ENCODE measurements at regions not wholly inside any gene's neighbourhood (a gene's known extent, or its start where the extent isn't known, plus 50 kb on each side); places are given as distances from the start of the nearest gene placed in this dataset.
"Not testable (repeated sequence)": the region's sequence is repeated elsewhere in the genome, so short reads cannot be mapped to it uniquely, and the experiment has no call there.

DNA sequence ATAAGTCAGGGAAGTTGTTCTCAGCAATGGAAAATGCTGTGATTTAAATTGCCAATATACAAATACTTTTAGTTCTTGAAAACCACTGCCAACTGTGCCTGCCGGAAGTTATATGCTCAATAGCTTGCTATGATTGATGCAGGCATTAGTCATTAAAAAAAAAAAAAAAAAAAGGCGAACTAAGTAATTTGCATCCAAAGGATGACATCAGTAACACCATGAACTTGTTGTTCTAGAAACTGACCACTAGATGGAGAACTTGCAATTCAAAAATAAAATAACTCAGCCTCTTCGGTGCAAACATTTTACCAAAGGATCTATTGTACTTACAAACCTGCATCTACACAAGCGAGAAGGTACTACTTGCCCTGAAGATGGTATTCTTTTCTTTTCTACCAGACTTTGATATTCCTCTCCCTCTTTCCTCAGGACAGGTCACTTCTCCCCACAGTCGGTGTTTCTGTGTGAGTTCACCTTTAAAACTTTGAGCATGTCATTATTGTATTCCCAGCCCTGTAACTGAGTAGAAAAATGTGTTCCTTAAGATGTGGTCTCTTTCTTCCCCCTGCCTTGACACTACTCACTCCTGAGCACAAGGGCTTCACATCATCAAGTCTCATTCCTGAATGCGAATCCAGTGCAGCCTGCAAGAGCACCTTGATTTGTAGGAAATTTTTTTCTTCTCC, 115.0 kb upstream of the VEPH1 start:
- peak; percentile 54 for DNase-seq

DNA sequence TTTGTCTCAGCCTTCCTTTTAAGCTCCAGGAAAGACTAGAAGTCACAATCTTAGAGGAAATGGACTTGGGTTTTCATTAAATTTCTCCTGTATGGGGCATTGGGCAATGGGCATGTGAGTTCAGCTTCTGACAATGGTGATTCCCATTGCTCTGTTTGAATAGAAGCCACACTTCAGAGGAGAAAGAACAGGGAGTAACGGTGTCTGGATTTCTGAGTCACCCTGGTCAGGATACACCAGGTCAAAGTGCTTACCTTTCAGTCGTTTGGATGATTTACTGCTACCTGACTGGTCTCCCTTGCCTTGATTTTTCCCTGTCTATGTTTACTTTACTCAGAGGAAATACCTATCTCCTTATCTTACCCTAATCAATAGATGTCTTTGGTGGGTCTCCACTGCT, 111.7 kb upstream of the VEPH1 start:
- DNase-seq = no peak

DNA sequence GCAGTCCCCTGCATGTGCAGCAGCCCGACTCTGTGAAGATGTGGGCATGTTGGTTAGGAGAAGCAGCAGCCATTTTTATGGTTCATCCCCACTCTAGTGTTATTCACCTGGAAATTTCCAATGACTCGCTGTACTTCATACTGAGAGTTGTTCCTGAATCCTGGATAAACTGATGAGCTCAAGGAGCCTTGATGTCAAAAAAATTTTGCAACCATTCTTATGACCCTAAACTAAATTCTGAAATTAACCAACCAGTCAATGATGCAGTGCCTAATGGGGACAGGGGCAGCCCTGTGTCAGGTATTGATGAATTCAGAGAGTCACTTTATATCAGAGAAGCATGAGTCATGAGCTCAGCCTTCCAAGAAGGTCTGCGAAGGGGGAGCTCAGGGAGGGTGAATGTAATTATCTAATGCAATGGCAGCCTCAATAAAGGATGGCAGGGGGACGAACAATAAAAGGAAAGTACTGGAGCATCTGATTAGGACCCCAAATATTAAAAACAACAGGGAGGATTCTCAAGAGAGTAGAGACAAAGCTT, 108.4 kb upstream of the VEPH1 start:
- no peak for DNase-seq

DNA sequence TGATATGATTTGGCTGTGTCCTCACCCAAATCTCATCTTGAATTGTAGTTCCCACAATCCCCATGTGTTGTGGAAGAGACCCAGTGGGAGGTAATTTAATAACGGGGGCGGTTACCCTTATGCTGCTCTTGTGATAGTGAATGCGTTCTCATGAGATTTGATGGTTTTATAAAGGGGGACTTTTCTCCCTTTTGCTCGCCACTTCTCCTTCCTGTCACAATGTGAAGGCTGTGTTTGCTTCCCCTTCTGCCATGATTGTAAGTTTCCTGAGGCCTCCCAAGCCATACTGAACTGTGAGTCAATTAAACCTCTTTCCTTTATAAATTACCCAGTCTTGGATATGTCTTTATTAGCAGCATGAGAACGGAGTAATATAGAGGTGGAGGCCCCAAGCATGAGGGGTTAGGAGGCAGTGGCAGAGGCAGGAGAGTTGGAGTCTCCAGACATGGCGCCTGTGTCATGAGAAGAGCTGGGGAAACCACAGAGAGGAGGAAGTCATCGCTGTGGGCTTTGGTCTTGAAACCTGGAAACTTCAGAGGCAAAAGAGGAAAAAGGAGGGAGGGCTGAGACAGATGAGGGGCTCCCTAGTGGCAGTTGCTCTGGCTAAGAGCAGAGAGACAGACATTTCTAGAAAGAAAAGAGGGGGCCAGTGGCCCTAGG, 107.8 kb upstream of the VEPH1 start:
- no peak for DNase-seq

DNA sequence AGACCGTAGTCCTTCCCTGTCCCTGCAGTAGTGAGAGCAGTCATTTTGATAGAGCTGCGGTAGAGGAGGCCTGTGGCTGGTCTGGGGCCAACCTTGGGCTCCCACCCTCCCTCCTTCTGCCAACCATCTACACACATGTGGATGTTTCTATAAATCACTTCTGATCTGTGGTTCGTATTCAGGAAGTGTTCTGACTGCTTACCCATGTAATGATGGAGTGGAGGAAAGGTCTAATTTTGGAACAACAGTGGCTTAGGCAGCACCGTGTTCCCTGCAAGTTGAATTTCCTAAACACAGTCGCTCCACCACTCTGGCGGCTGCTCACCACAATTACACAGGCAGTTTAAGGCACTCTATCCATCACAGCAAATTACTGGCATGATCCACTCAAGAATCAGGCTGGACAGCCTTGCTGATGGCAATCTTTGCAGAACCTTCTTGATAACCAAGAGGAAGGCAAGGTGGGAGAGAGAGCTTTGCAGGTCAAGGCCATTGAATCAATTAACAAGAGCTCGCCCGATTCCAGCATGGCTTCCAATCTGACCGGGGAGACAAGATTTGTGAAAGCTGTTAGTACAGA, 104.7 kb upstream of the VEPH1 start:
- DNase-seq = no peak

DNA sequence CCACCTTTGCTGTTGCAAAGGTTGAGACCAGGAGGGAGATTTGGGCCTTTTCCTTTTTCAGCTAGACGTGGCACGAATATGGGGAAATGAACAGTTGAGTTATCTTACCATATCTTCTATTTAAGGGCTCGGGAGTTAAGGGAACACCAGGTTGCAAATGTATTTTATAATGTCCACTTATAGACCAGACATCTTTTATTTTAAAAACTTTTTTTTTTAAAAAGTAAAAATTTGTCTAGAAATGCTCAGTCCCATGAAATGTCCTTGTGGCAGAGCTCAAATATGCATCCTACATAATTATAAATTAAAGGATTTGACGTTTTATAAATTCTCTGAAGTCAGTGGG, 103.6 kb upstream of the VEPH1 start:
- DNase-seq = no peak

DNA sequence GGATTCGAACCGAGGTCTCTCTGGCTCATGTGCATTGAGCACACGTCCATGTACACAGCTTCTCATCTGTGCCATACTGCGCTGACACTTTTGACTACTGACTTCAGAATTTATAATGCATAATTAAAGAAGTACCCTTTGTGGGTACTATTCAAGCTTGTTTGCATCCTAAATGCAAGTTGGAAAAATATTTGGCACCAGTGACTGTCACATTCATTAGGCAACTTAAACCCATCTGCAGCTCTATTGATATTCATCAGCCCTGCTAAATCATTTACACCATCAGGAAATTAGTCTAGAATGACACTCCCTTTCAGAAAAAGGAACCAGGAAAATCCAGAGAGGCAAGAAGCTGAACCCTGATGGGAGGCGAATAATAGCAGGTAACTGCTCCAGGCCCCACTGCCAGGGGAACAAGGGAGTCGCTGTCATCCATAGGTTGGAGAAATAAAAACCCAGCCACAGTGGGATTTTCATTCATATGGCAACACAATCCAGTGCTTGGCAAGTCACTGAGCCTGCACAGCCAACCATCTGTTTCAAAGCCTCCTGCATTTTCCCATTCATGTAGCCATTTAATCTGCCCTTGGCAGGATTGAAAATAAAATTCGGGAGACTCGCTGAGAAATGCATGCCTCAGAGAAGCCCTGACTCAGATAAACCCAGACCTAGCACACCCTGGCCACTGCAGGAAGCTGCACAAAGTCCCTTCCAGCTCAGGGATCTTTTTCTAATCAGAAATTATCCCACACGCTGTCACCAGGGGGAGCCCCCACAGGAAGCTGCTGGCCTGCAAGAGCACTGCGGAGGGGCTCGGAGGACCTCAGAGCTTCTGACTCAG, 103.0 kb upstream of the VEPH1 start:
- DNase-seq = peak; percentile 89

DNA sequence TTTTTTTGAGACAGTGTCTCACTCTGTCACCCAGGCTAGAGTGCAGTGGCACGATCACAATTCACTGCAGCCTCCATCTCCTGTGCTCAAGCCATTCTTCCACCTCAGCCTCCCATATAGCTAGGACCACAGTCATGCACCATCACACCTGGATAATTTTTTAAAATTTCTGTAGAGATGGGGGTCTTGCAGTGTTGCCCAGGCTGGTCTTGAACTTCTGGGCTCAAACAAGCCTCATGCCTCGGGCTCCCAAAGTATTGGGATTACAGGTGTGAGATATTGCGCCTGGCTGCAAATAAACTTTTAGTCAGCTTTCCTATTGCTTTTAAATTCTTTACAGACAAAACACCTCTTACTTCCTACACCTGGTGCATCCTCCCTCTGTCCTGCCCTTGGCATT, 102.1 kb upstream of the VEPH1 start:
- no peak for DNase-seq

DNA sequence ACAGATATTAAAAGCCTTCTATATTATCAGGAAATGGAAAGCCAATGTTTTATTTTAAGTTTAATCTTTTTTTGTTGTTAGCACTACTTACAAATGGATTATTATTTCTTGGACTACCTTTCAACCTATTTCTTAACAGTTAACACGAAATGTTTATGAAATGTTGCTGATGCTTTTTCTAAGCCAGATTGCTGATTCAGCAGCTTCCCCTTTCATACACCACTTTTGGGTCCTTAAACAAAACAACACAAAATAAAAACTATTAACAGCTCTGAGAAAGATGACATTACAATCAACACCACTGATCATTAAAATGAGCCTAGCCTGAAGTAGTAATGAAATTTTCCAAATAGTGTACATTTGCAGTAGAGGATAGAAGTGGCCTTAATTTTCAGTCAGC, 99.2 kb upstream of the VEPH1 start:
- DNase-seq = no peak

DNA sequence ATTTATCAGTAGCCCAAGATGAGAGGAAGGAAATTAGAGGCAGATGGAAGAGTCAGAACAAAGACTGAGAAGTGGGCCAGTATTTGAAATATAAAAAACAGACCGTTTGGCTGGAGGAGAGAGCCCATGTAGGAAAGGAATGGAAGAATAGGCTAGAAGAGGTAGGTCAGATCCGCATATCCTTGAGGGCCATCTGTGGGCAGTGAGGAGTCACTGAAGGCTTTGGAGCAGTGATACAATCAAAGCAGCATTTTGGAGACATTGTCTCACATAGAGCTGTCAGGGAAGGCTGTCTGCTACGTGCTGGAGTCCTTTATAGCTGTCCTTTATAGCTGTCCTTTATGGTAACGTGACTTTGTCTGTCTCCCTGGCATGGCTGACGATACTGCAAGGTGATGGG, 92.0 kb upstream of the VEPH1 start:
- DNase-seq = no peak

DNA sequence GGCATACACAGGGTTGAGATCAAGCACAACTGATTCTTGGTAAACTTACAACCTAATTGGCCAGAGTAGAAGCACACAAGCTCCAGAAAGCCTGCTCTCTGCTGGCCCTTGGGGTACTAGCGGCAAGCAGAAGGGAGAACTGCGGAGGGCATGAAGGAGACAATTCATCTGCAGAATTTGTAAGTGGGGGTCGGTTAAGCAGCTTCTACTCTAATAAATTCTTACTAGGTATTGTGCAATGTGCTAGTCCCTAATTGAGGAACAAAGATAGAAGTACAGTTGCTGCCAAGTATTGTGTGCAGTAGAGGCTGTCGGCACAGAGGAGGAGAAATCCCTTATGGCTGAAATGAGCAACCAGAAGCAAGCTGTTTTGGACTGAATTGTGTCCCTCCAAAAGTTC, 91.2 kb upstream of the VEPH1 start:
- DNase-seq = no peak

DNA sequence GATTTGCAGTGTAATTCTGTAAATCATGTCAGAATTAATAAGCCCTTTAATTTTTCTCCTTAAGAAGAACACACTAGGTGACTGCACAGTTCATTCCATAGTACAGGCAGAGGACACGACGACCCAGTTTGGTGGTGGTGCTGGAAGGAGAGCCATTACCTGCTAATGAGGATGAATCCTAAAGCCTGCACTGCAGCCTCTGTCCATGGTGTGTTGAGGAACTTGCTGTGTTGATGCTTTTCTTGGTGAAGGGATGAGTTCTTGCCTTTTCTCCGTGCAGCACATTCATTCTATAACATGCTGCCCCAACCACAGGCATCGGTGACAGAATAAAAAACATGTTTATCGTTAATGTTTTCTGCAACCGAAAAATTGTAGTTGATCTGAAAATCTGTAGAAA, 89.6 kb upstream of the VEPH1 start:
- no peak for DNase-seq

DNA sequence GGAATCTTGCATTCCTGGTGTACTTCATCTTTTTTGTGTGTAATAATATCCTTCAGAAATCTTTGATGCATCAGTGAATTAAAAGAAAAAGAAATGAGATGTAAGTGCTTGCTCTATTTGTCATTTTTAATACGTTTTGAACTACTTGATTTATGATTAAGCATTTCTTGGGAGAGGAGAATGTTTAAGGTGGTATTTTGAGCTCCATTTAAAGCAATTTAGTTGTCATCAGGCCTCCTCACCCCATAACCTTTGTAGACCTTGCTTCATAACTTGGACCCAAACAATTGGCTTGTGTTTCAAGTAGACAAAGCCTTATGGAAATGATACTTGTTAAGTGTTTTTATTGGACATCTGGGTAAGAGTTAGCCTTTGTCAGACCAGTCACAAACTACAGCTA, 87.1 kb upstream of the VEPH1 start:
- DNase-seq = no peak

DNA sequence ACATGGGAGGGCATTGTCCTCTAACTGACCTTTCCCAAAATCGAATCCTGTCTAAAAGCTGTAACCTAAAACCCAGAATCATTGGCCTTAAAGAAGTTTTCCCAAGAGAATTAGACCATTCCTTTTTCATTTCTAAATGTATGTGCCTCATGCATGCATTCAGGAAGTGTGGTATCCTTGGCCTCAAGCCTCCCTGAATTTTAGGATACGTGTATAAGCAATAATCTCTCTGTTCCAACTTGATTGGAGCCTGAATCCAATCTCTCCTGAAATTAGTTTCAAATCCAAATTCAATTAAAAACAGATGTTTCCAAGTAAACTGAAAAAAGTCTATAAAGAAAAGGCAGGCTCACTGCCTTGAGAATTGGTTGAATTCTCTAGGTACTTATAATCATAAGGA, 86.0 kb upstream of the VEPH1 start:
- DNase-seq = no peak

DNA sequence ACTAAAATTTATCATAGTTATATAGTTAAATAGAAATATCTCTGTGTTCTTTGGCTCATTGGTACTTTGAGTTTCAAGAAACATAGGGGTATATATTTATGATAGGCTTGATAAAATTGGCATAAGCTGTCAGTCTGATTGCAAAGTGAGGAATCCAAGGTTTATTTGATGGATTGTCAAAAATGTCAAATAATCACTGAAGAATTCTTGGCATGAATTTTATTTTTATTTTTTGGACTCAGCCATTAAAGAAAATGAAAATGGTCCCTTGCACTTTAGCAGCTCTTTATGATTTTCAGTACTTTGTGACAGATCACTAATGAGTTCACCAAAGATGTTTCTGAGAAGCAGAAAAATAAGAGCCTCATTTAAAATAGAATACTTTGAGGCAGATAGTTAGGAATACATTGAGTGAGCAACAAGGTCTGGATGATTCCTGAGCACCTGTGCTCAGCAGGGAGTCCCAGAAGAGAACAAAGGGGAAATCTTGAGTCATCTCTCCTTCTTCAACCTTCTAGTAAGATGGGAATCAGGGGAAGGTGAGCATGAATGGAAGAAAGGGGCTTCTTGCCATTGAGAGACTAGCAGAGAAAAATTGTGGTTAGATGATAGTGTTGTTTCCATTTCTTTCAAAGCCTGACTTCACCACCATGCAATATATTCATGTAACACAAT, 85.3 kb upstream of the VEPH1 start:
- DNase-seq = no peak

DNA sequence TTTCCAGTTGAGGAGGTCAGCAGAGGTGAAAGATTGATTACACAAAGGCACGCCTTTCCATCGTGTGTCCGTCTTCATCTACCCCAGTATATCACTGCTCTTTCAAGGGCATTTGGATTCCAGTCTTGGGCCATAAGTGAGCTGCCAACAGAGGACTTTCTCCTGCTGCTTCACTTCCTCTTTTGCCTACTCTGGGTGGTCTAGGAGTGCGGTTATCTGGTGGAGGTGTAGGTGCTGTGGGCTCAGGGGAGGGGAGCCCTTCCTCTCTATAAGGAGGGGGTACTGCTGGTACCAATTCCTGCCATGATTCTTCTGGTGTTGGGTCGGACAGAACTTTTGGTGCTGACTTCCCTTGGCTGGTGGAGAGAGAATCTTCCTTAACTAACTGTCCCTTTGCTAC, 83.1 kb upstream of the VEPH1 start:
- no peak for DNase-seq

DNA sequence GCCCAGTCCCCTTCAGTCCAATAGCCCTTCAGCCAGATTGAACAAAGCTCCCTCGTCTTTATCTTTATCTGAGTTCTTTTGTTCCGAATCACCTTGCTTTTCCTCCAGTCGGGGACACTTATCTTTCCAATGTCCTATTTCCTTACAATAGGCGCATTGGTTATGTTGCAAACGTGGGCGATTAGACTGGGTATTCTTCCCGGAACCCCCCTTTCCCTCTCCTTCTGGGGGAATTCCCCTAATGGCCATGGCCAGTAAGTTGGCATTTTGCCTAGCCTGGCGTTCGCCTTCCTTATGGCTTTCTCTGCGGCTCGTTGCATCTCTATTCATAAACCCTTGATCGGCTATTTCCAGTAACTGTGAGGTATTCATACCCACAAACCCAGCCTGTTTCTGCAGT, 82.2 kb upstream of the VEPH1 start:
- no peak for DNase-seq

DNA sequence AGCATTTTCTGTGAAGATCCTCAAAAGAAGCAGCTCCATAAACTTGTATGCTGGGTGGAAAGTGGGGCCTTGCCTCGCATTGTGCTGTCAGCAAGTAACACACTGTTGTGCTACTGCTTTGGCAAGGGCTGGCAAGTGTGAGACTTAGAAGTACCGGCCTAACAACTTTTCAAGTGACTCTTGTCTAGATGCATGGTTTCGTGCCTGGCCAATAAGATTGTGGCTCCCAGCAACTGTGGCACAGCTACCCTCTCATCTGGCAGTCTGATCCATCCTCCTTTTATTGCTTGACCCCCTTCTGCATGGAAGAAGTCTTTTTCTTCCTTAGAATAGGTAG, 79.4 kb upstream of the VEPH1 start:
- DNase-seq = no peak

DNA sequence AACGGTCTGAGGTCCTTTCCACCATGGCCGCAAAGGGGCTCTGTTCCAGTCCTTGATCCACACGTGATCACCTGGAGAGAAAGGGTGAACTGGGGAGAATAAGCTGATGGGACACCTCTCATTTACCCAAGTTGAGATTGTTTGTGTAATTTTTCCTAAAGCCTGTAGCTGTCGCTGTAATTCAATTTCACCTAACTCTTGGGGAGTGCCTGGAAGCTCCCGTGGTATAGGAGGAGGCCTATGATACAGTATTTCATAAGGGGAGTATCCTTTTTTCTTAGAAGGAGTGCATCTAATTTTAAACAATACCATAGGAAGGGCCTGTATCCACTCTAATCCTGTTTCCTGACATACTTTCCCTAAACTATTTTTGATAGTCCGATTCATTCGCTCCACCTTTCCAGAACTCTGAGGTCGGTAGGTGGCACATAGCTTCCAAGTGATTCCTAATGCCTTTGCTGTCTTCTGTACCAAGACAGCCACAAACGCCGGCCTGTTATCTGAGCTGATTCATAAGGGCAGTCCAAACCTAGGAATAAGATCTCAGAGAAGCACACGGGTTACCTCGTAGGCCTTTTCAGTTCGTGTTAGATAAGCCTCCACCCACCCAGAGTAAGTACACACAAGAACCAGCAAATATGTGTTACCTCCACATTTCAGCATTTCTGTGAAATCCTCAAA, 78.9 kb upstream of the VEPH1 start:
- not testable (repeated sequence) for DNase-seq

DNA sequence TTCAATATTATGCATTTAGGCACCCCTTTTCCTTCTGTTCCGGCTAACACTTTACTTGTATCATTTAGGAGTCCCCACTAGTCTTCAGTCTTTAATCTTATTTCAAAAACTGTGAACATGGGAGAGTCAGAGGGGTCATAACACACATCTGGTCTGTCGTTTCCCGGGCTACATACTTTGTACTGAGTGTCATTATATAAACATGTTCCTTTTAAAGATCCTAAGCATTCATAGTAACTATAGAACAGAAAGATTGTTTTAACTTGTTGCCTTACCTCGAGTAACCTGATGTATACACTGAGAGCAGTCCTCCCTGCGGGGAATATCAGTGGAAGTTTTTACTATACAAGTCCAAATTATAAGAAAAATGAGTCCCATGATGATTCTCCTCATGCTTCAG, 78.2 kb upstream of the VEPH1 start:
- DNase-seq = no peak

DNA sequence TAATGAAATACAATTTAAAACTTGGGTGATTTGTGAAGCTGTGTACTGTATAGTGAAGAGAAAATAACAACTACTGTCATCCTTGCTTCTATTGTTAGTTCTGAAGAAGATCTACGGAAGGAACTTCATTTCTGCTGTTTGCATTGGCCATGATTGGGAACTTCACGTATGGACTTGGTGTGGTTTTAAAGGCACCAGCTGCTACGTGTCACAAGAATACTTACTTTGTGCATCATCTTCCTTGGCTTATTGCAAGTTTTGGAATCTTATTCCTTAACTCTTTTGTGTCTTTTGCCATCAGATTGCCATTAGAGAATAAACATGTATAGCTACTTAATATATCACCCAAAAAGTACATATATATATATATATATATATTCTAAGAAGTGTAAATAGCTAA, 75.0 kb upstream of the VEPH1 start:
- DNase-seq = no peak

DNA sequence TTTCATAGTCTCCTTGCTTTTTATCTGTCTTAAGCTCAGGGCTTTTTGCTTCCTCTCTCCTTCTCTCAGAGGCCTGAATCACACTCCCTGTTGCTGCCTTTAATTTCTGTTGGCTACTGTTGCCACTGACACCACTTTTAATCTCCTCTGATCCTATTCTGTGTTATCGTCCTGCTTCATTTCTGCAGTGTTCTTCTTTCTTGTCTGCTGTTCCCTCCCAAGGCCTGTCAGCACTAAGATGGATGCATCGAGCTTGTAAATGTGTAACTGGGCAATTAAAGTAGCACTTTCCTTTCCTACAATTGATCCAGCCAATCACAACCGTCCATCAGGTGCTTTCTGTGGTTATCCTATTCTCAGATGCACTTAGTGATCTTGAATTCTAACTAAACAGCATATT, 71.3 kb upstream of the VEPH1 start:
- no peak for DNase-seq
